GM10266 (cell line): ENCODE measurements at regions not wholly inside any gene's neighbourhood (a gene's known extent, or its start where the extent isn't known, plus 50 kb on each side); places are given as distances from the start of the nearest gene placed in this dataset.

Experiments
- DNase-seq: peaks from one replicate; pipeline ENCODE4 v3.0.0; 2012; ENCODE audit errors: extremely low spot score
- CTCF ChIP-seq: IDR thresholded peaks from 2 replicates; pipeline ENCODE4 v1.5.1; 2012; ENCODE audit warnings: mild to moderate bottlenecking, low read depth; ENCODE audit not compliant: control insufficient read depth, insufficient read depth; ENCODE audit errors: missing control alignments

GRCh38 chr14:32265584-32265983, 62.5 kb upstream of the RNU6-8 start:
- no peak for TF ChIP-seq CTCF
- DNase-seq = no peak

- TF ChIP-seq CTCF = no peak
Observed at GRCh38 chr14:32277998-32278397, 51.1 kb upstream of the AKAP6 start.

More at GRCh38 chr14:32277998-32278397, 51.1 kb upstream of the AKAP6 start:
- DNase-seq = no peak
